T47D (cell line): ENCODE measurements at regions not wholly inside any gene's neighbourhood (a gene's known extent, or its start where the extent isn't known, plus 50 kb on each side); places are given as distances from the start of the nearest gene placed in this dataset.
A peak's percentile ranks its signal among the peaks of the same experiment; 100 is the strongest.

Experiments
- DNase-seq, 2 experiments: peaks; one replicate each; pipeline versions ENCODE4 v3.0.0 to v3.0.0-alpha.2; 2011 to 2012; ENCODE audit warnings: low read depth in 1 of 2, low spot score in 1 of 2
- JUND ChIP-seq: IDR thresholded peaks from 2 replicates; pipeline ENCODE4 v1.6.1; 2012; ENCODE audit warnings: low read depth
- in situ Hi-C: cut with HindIII; loops from 2 replicates; pipeline ENCODE4 v1.10.0; 2016; ENCODE audit warnings: low sequenced_read_pairs, low pct_unique_long_range_greater_than_20kb

DNA sequence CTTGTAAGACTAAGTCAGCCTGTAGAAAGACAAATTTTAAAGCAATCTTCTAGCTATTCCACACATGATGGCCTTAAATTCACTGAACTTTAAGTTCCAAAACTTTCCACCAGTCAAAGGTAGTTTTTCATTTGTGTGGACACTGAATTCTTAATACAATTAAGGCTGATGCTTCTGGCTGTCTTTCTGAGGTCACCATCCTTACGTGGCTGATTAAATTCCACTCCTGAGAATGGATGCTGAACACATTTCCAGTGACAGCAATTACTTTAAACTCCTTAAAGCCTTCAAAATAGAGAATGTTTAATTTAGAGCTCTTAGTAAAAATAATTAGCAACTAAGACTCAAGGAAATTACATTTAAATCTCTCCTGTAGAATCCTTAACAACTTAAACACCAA is 142.6 kb upstream of the COL1A2 start:
- DNase-seq = no peak
- in situ Hi-C loops = no loop called here
- TF ChIP-seq JUND = no peak

DNA sequence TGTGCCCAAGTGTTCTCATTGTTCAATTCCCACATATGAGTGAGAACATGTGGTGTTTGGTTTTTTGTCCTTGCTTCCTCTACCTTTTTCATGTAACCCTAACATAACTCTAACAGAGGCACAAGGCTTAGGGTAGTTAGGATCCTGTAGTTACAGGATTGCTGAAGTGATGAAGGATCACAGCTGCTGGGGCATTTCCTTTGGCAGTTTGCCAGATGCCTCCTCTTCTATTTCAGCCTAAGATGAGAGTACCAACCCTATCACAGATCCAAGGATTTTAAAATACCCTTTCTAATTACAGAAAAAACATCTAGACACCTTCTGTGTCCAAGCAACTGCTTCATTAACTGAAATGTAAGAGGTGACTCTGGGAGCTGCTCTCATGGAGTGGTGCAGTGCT is 141.7 kb upstream of the COL1A2 start:
- DNase-seq = no peak
- in situ Hi-C loops = no loop called here
- TF ChIP-seq JUND = no peak

DNA sequence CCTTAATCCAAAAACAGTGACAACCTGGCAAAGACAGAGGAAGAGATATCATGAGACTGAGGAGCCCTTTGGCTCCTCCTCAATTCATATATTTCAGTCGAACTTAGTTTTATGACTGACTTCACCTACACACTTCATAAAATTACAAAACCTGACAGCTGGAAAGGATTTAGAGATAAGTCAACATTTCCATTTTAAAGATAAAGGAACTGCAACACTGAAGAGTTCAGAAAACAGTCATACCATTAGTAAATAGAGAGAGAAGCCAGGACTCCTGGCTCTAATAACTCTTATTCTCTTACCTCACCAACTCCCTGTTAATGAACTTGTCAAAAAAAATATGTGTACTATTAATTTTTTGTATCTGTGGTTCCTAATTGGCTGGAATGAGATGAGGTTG is 141.0 kb upstream of the COL1A2 start:
- no peak for TF ChIP-seq JUND
- no peak for DNase-seq
- in situ Hi-C loops = no loop called here

DNA sequence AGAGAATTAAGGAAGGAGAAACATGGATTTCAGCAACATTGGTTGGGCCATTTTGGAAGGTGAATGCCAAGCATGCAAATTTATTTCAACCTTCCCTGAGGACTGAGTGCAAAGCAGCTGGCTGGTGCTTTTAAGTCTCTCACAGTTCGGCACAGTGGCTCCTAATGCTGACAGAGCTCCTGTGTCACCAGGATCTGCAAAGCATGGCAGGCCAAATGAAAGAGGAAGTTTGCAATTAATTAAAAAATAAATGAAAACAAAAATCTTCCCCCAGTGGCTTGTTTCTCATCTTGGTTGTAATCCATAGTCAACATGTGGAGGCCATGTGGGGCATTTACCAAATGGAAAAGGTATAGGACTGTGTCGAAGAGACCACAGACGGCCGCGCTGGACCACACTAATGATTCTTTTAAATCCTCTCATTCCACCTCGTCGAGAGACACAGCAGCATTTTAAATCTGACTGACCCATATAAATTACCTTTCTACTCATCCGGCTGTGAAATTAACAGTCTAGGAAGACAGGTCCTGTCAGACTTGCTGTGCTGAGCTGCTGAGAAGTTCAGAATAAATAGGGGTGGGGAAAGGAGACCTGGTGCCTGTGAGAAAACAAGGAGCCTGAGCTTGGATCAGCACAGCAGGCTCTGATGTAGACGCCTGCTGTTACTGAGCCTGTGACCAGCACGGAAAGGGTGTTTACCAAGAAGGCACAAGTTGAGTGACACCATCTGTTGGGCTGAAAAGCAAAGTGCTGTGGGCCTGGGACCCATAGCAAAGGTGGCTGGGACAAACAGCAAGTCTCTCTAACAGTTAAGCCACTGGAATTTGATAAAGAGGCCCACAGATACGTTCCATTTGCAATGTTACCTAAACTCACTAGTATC is 136.0 kb upstream of the COL1A2 start:
- TF ChIP-seq JUND = no peak
- DNase-seq = no peak
- in situ Hi-C loops = no loop called here

DNA sequence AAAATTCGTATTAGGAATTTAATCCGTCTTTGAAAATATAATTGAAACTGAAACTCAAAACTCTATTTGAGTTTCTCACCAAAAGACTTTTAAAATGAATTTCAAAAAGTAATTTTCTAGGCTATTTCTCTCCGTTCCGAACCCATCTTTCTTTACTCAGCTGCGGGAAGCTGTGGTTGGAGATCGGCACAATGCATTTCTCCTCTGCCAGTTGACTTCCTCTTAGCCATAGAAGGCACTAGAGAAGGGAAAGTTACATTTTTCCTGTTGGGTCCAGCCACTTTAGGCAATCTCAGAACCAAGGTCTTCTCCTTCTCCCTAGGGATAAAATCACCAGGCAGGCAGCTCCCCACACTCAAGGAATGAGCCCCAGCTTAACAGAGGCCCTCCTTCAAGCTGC is 133.6 kb upstream of the COL1A2 start:
- in situ Hi-C loops = no loop called here
- no peak for TF ChIP-seq JUND
- no peak for DNase-seq

DNA sequence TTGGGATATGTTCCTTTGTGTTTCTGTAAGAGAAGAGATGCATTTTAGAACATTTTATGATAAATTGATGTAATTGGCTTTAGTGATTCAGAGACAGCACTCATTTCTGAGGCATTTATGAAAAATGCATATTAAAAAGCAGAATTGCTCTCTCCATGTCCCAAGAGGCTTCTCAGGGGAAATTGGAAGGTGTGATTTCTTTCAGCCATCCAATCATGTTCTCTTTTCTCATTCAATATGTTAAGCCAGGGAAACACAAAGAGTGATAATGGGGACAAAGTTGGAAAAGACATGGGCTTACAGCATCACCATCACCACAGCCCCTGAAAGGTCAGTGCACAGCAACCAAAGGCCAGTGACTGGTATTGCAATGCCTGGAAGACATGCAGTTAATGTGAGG is 129.9 kb upstream of the COL1A2 start:
- DNase-seq = no peak
- no peak for TF ChIP-seq JUND
- in situ Hi-C loops = no loop called here

DNA sequence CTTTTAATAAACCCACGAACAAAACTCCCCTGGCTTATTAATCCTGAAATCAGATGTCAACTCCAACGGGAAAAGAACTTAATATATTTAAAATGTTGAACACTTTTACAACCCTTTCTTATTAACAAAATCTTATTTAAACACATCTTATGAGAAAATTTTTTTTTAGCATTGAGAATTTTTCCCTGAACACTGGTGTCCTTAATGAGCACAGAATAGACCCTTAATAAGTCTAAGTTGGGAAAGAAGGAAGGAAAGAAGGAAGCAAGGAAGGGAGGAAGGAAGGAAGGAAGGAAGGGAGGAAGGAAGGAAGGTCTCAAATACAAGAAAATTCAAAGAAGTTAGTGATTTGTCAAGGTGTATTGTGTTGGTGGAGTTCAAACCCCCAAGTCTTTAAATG is 129.2 kb upstream of the COL1A2 start:
- in situ Hi-C loops = no loop called here
- TF ChIP-seq JUND = no peak
- DNase-seq = no peak

DNA sequence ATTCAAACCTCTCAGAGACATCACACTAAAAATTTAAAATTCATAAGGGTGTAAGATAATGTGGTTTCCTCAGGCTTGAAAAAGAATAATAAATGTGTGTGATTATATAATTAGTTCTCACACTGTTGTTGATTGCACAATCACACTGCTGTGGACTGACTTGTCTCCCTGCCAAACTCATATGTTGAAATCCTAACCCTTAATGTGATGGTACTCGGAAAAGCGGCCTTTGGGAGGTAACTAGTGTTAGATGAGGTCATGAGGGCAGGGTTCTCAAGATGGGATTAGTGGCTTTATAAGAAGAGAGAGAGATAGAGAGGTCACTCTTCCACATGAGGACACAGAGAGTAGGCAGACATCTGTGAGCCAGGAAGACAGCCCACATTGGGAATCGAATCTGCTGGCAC is 128.5 kb upstream of the COL1A2 start:
- no peak for TF ChIP-seq JUND
- in situ Hi-C loops = no loop called here

DNA sequence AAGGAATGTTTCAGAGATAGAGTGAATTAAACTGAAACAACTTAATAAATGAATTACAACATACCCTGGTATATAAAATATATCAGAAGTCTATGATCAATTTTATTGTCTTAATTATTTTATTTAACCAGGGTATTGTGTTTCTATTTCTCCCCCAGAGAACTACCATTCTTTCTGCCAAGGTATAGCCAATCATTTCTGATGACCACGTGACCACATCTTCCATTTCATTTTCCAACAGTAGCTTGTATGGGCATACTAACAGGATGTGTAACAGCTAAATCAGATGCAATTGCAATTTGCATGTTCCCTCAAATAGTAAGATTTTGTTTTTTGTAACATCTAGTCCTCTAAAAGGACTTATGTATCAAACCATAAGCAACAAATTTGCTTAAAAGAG is 123.9 kb upstream of the COL1A2 start:
- in situ Hi-C loops = no loop called here
- no peak for TF ChIP-seq JUND
- no peak for DNase-seq

More for the DNA sequence above, 128.5 kb upstream of the COL1A2 start:
- DNase-seq = no peak

DNA sequence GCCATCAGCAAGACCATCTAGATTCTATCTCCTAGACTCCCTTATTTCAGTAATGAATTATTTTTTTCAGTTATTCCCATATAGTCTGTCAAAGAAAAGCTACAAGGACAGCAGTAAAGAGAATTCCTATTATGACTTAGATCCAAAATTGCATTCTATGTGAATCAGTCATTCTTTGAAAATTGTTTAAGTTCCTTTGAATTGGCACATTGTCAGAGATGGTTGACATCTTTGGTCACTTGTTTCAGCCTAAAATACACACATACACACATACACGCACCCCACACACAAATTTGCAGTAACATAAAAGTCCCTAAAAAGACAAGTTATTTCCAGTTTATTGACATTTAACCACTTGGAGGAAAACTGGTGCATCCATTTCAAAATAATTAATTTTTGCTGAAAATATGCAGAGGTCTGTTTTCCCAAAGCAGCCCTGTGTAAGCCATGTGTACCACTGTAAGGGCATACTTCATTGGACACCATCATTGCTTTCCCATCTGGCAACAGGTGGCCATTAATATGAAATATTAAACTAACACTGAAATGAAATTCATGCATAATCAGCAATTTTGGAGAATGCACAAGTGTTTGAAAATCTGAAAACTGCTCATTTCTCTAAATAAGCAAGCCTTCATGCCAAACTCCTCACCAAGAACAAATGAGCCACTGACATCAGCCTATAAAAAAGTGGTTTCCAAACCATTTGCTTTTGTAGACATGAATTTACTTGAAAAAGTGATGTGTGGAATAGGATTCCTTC is 121.7 kb upstream of the COL1A2 start:
- no peak for DNase-seq
- TF ChIP-seq JUND = no peak
- in situ Hi-C loops = no loop called here

DNA sequence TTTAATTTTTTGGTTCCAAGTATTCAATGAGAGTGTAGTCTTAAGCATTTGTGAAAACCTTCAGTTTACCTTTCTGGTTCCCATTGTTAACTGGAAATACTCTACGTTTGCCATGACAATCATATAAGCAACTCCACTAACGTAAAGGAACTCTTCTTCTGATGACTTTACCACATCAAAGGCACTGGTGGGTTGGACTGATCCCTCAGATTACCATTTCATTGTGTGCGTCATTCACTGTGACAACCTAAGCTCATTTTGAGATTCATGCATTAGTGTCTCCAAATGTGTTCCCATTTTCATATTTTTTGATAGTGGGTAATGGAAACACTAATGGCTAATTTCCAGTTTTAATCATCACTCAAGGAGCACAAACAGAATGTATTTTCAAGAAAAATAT is 119.9 kb upstream of the COL1A2 start:
- no peak for DNase-seq
- in situ Hi-C loops = no loop called here
- no peak for TF ChIP-seq JUND

DNA sequence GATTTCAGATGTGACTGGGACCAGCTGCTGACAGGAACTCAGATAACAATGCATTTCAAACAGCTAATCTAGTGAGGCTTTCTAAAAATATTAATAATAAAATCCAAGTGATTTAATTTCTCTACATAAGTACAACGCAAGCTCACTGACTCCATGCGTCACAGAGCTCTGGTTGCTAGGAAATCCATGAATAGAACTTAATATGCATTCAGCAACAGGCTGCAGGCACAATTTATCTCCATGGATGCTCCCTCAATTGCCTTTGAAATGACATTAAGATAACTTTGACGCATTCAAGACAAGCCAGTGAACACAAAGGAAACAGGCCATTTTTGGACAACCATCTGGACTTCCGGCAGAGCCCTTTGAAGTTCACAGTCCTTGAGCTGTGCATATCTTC is 118.7 kb upstream of the COL1A2 start:
- no peak for DNase-seq
- in situ Hi-C loops = no loop called here
- TF ChIP-seq JUND = no peak

DNA sequence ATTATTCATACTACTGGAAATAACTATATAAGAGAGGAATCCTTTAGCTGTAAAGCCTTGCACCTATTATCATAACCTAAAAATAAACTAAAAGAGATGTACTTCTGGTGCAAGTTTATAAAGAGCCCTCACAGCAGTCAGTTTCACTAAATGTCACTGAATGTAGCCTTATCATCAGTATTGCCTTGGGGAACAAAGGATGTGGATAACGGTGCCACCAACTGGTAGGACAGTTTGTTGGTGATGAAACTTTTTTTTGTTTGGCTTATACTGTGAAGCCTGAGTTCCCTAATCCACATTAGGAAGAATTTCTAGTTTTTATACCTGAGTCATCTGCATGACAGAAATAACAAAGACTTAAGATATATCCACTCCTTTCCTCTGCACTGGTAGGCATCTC is 117.9 kb upstream of the COL1A2 start:
- peak in 1 of 2 experiments; percentile 56 for DNase-seq
- in situ Hi-C loops = no loop called here
- no peak for TF ChIP-seq JUND
